Right lobe of liver (tissue), 6 donors: ENCODE measurements at regions not wholly inside any gene's neighbourhood (a gene's known extent, or its start where the extent isn't known, plus 50 kb on each side); places are given as distances from the start of the nearest gene placed in this dataset.

Source experiments
- ATAC-seq, 4 donors: fragments of 200-7000 bp; cut with Tn5 transposase; one replicate each; pipeline ENCODE4 v1.9.1; 2020; ENCODE audit warnings: mild to moderate bottlenecking in 4 of 4, moderate library complexity in 4 of 4
- DNase-seq, 3 donors: peaks; one replicate each; pipeline ENCODE4 v3.0.0-alpha.2; 2020
- H3K27ac ChIP-seq, 3 donors: fragments of 200-600 bp; one replicate each; pipeline ENCODE4 v1.8.0; 2022
- H3K27me3 ChIP-seq, 2 donors: fragments of 200-600 bp; one replicate each; pipeline ENCODE4 v1.8.0; 2022
- H3K36me3 ChIP-seq, 4 donors: fragments of 200-600 bp; sonication (generic) in 1 of 4; one replicate each; pipeline versions ENCODE4 v1.5.1 to v1.8.0; 2017 to 2022; ENCODE audit warnings: control low read depth in 1 of 4
- H3K4me1 ChIP-seq, 4 donors: fragments of 200-600 bp; sonication (generic) in 1 of 4; one replicate each; pipeline versions ENCODE4 v1.5.1 to v1.8.0; 2017 to 2022; ENCODE audit warnings: control low read depth in 1 of 4
- H3K4me3 ChIP-seq, 3 donors: fragments of 200-600 bp; one replicate each; pipeline ENCODE4 v1.8.0; 2022
- H3K9me3 ChIP-seq, 4 donors: fragments of 200-600 bp; sonication (generic) in 1 of 4; one replicate each; pipeline versions ENCODE4 v1.5.1 to v1.8.0; 2017 to 2022; ENCODE audit warnings: control low read depth in 1 of 4
- CTCF ChIP-seq, 4 donors: fragments of 200-600 bp in 3 of 4; fragments of 450-650 bp in 1 of 4; IDR thresholded peaks; one replicate each; pipeline versions ENCODE4 v1.5.1 to v1.8.0; 2016 to 2022; ENCODE audit warnings: antibody characterized with exemption in 4 of 4, mild to moderate bottlenecking in 2 of 4
- POLR2A ChIP-seq: fragments of 450-650 bp; IDR thresholded peaks from one replicate; pipeline ENCODE4 v1.6.1; 2017; ENCODE audit warnings: antibody characterized with exemption, mild to moderate bottlenecking
- WGBS: methylation state at CpG from one replicate; pipeline ENCODE4 v1.1.6; 2018; ENCODE audit warnings: low coverage, low lambda C conversion rate; ENCODE audit not compliant: insufficient coverage; ENCODE audit errors: missing lambda C conversion rate; 5-methylcytosine and 5-hydroxymethylcytosine counted together
- intact Hi-C, 2 donors: fragments of 100-400 bp; cut with DNase I; formaldehyde crosslinking; loops; one replicate each; pipeline versions ENCODE4 v1.11.2 to v1.14.1; 2022
- donor health status: DM: no; HTN: yes; CAD: no.
- donor health status: DM: no; HTN: no; CAD: no.
- donor health status: DM: no; HTN: no; CAD: no.
- donor health status: DM: no; HTN: yes; CAD: no.
- donor health status: DM: no; HTN: yes; CAD: no.

GRCh38 chr1:105137543-105138457, 1388.1 kb downstream of the AMY1C start:
- no peaks in the 10 kb centered on the region for H3K36me3 ChIP-seq
- peak in 3 of 4 donors; percentile 7 to 26 (median 14) for ATAC-seq
- H3K27me3 ChIP-seq = no peaks in the 10 kb centered on the region
- H3K9me3 ChIP-seq = no peaks in the 10 kb centered on the region
- no peaks in the 10 kb centered on the region for H3K4me1 ChIP-seq
- 36% methylated on average over 4 of the region's 14 CpGs for whole genome bisulfite sequencing
- no peak for TF ChIP-seq POLR2A
- TF ChIP-seq CTCF (IDR thresholded peaks at IDR 0.05) = no peak
- H3K27ac ChIP-seq = no peak overlapping the region
- H3K4me3 ChIP-seq = no peak overlapping the region
- no peak for DNase-seq
- intact Hi-C loops = no loop called here

- H3K27ac ChIP-seq = no peak overlapping the region
- TF ChIP-seq CTCF (IDR thresholded peaks at IDR 0.05) = no peak
- no peak for TF ChIP-seq POLR2A
- no peaks in the 10 kb centered on the region for H3K4me1 ChIP-seq
- peak in 2 of 4 donors; percentile 12 to 27 for ATAC-seq
- no peak overlapping the region for H3K4me3 ChIP-seq
- intact Hi-C loops = no loop called here
- H3K36me3 ChIP-seq = no peaks in the 10 kb centered on the region
- no peaks in the 10 kb centered on the region for H3K9me3 ChIP-seq
- no peak for DNase-seq
- H3K27me3 ChIP-seq = no peaks in the 10 kb centered on the region
- 36% methylated on average over 5 of the region's 8 CpGs for WGBS
Observed at GRCh38 chr1:105138458-105138893, 1388.8 kb downstream of the AMY1C start.

- Histone ChIP-seq H3K36me3 (no peaks in the 10 kb centered on the region), H3K27ac (no peak overlapping the region), H3K4me3 (no peak overlapping the region), H3K4me1 (no peaks in the 10 kb centered on the region), H3K9me3 (no peaks in the 10 kb centered on the region), H3K27me3 (peaks cover 0 to 2% of the 10 kb centered on the region in 2 donors)
- TF ChIP-seq POLR2A = no peak
- TF ChIP-seq CTCF (IDR thresholded peaks at IDR 0.05) = no peak
- ATAC-seq = no peak
- intact Hi-C loops = no loop called here
- DNase-seq = no peak
- 49% methylated on average over 3 of the region's 3 CpGs for WGBS
Observed at GRCh38 chr1:105172788-105173187, 1423.1 kb downstream of the AMY1C start.

GRCh38 chr1:105180789-105181188, 1431.1 kb downstream of the AMY1C start:
- WGBS = 17% methylated on average over 1 of the region's 1 CpG

More at GRCh38 chr1:105180789-105181188, 1431.1 kb downstream of the AMY1C start:
- H3K36me3 ChIP-seq = no peaks in the 10 kb centered on the region
- ATAC-seq (no peak), DNase-seq (no peak)
- no peaks in the 10 kb centered on the region for H3K9me3 ChIP-seq
- H3K27me3 ChIP-seq = no peaks in the 10 kb centered on the region
- no peaks in the 10 kb centered on the region for H3K4me1 ChIP-seq
- H3K27ac ChIP-seq = no peak overlapping the region
- H3K4me3 ChIP-seq = no peak overlapping the region
- TF ChIP-seq POLR2A (no peak), CTCF (IDR thresholded peaks at IDR 0.05) (no peak)
- intact Hi-C loops = no loop called here
